NT2/D1 (cell line): ENCODE measurements at regions not wholly inside any gene's neighbourhood (a gene's known extent, or its start where the extent isn't known, plus 50 kb on each side); places are given as distances from the start of the nearest gene placed in this dataset.

ENCODE experiments used
- SUZ12 ChIP-seq: IDR thresholded peaks from 2 replicates; pipeline ENCODE4 v1.6.1; 2011; ENCODE audit not compliant: insufficient read length, insufficient read depth; ENCODE audit errors: extremely low read depth
- YY1 ChIP-seq: IDR thresholded peaks from 2 replicates; pipeline ENCODE4 v1.6.1; 2011; ENCODE audit not compliant: insufficient read length, insufficient read depth
- ZNF274 ChIP-seq: IDR thresholded peaks from 2 replicates; pipeline ENCODE4 v1.6.1; 2011; ENCODE audit warnings: mild to moderate bottlenecking, low read depth, low read length

GRCh38 chr12:90084018-90084417, 375.4 kb upstream of the ATP2B1 start:
- TF ChIP-seq YY1 (no peak), ZNF274 (no peak), SUZ12 (no peak)
